Activated CD4-positive, alpha-beta T cell treated with anti-CD3 and anti-CD28 coated beads, Interleukin-2, amount 50 U/mL, for 16 hours (primary cell): ENCODE measurements at regions not wholly inside any gene's neighbourhood (a gene's known extent, or its start where the extent isn't known, plus 50 kb on each side); places are given as distances from the start of the nearest gene placed in this dataset.

Source experiments
- DNase-seq: peaks from one replicate; pipeline ENCODE4 v3.0.0-alpha.2; 2020

- no peak for DNase-seq
Observed at GRCh38 chr9:16161483-16161882, 608.6 kb downstream of the CCDC171 start.

GRCh38 chr9:16170119-16170518 lies 617.3 kb downstream of the CCDC171 start:
- DNase-seq: no peak

GRCh38 chr9:16171911-16172310 lies 619.1 kb downstream of the CCDC171 start:
- DNase-seq: no peak

- DNase-seq: no peak
Observed at GRCh38 chr9:16172796-16173195, 620.0 kb downstream of the CCDC171 start.

GRCh38 chr9:16174915-16175314 lies 622.1 kb downstream of the CCDC171 start:
- no peak for DNase-seq

GRCh38 chr9:16175461-16175860 lies 622.6 kb downstream of the CCDC171 start:
- DNase-seq: no peak

- DNase-seq: no peak
Observed at GRCh38 chr9:16178294-16178693, 625.5 kb downstream of the CCDC171 start.

GRCh38 chr9:16179566-16179965 lies 626.7 kb downstream of the CCDC171 start:
- DNase-seq: no peak

- DNase-seq: no peak
Observed at GRCh38 chr9:16180091-16180490, 627.2 kb downstream of the CCDC171 start.

GRCh38 chr9:16180546-16180945 lies 627.7 kb downstream of the CCDC171 start:
- no peak for DNase-seq

- no peak for DNase-seq
Observed at GRCh38 chr9:16181539-16181938, 628.7 kb downstream of the CCDC171 start.

- no peak for DNase-seq
Observed at GRCh38 chr9:16182784-16183183, 629.9 kb downstream of the CCDC171 start.

GRCh38 chr9:16184964-16185646 lies 632.3 kb downstream of the CCDC171 start:
- no peak for DNase-seq

GRCh38 chr9:16191191-16191590 lies 638.3 kb downstream of the CCDC171 start:
- DNase-seq: no peak

GRCh38 chr9:16191691-16192402 lies 639.0 kb downstream of the CCDC171 start:
- peak; percentile 30 for DNase-seq

GRCh38 chr9:16192403-16193017 lies 639.7 kb downstream of the CCDC171 start:
- no peak for DNase-seq

GRCh38 chr9:16193066-16193465 lies 640.2 kb downstream of the CCDC171 start:
- no peak for DNase-seq

GRCh38 chr9:16196206-16196605 lies 643.4 kb downstream of the CCDC171 start:
- DNase-seq: no peak

GRCh38 chr9:16197578-16198370 lies 644.9 kb downstream of the CCDC171 start:
- DNase-seq: no peak

GRCh38 chr9:16198996-16199395 lies 646.2 kb downstream of the CCDC171 start:
- DNase-seq: no peak

- no peak for DNase-seq
Observed at GRCh38 chr9:16202221-16202620, 649.4 kb downstream of the CCDC171 start.

GRCh38 chr9:16202914-16203728 lies 650.3 kb downstream of the CCDC171 start:
- DNase-seq: no peak
